Right lobe of liver (tissue), 4 donors: ENCODE measurements at regions not wholly inside any gene's neighbourhood (a gene's known extent, or its start where the extent isn't known, plus 50 kb on each side); places are given as distances from the start of the nearest gene placed in this dataset.

Experiments
- CTCF ChIP-seq, 4 donors: fragments of 200-600 bp in 3 of 4; fragments of 450-650 bp in 1 of 4; IDR thresholded peaks; one replicate each; pipeline versions ENCODE4 v1.5.1 to v1.8.0; 2016 to 2022; ENCODE audit warnings: antibody characterized with exemption in 4 of 4, mild to moderate bottlenecking in 2 of 4
- POLR2A ChIP-seq: fragments of 450-650 bp; IDR thresholded peaks from one replicate; pipeline ENCODE4 v1.6.1; 2017; ENCODE audit warnings: antibody characterized with exemption, mild to moderate bottlenecking
- donor health status: DM: no; HTN: no; CAD: no.
- donor health status: DM: no; HTN: no; CAD: no.
- donor health status: DM: no; HTN: yes; CAD: no.

- TF ChIP-seq CTCF (IDR thresholded peaks at IDR 0.05) (no peak), POLR2A (no peak)
Measured at GRCh38 chr21:14693997-14694396, 147.9 kb upstream of the SAMSN1 start.
